Tibial nerve (tissue), 4 donors: ENCODE measurements at regions not wholly inside any gene's neighbourhood (a gene's known extent, or its start where the extent isn't known, plus 50 kb on each side); places are given as distances from the start of the nearest gene placed in this dataset.

Experiments
- CTCF ChIP-seq, 5 experiments: fragments of 200-600 bp in 3 of 5; fragments of 450-650 bp in 2 of 5; sonication (generic) in 3 of 5; IDR thresholded peaks; one replicate each; pipeline ENCODE4 v1.5.1; 2016 to 2019; ENCODE audit warnings: antibody characterized with exemption in 5 of 5, mild to moderate bottlenecking in 3 of 5, moderate library complexity in 2 of 5
- EP300 ChIP-seq, 2 donors: sonication (generic); formaldehyde crosslinking; IDR thresholded peaks; one replicate each; pipeline ENCODE4 v1.6.1; 2017; ENCODE audit warnings: antibody characterized with exemption in 2 of 2, mild to moderate bottlenecking in 1 of 2
- POLR2A ChIP-seq, 2 donors: fragments of 450-650 bp; IDR thresholded peaks; one replicate each; pipeline ENCODE4 v1.6.1; 2017; ENCODE audit warnings: antibody characterized with exemption in 2 of 2, mild to moderate bottlenecking in 2 of 2, moderate library complexity in 2 of 2

- TF ChIP-seq CTCF (IDR thresholded peaks at IDR 0.05) = no peak
- no peak for TF ChIP-seq EP300 (IDR thresholded peaks at IDR 0.05)
- TF ChIP-seq POLR2A (IDR thresholded peaks at IDR 0.05) = no peak
These were observed 538.4 kb upstream of the NOX3 start for GRCh38 chr6:155994086-155994485.
